Large intestine (tissue), 3 donors: ENCODE measurements at regions not wholly inside any gene's neighbourhood (a gene's known extent, or its start where the extent isn't known, plus 50 kb on each side); places are given as distances from the start of the nearest gene placed in this dataset.

Experiments
- DNase-seq, 2 donors: peaks; one replicate each; pipeline versions ENCODE4 v3.0.0 to v3.0.0-alpha.2; 2013
- H3K27ac ChIP-seq: one replicate; pipeline ENCODE4 v1.5.1; 2013; ENCODE audit warnings: low read length
- H3K27me3 ChIP-seq: 2 replicates; pipeline ENCODE4 v1.6.1; 2013; ENCODE audit warnings: low read length; ENCODE audit not compliant: control insufficient read depth, insufficient read depth
- H3K36me3 ChIP-seq: 2 replicates; pipeline ENCODE4 v1.6.1; 2013; ENCODE audit warnings: low read length; ENCODE audit not compliant: control insufficient read depth, insufficient read depth
- H3K4me1 ChIP-seq: one replicate; pipeline ENCODE4 v1.6.1; 2013; ENCODE audit warnings: low read length; ENCODE audit not compliant: control insufficient read depth, insufficient read depth
- H3K4me3 ChIP-seq: one replicate; pipeline ENCODE4 v1.5.1; 2013; ENCODE audit warnings: low read length
- H3K9me3 ChIP-seq: one replicate; pipeline ENCODE4 v1.6.1; 2013; ENCODE audit warnings: mild to moderate bottlenecking, low read depth, low read length, moderate library complexity; ENCODE audit not compliant: control insufficient read depth
- WGBS: methylation state at CpG from one replicate; pipeline ENCODE4 v1.1.5; 2013; ENCODE audit warnings: low lambda C conversion rate; ENCODE audit not compliant: insufficient coverage; 5-methylcytosine and 5-hydroxymethylcytosine counted together

DNA sequence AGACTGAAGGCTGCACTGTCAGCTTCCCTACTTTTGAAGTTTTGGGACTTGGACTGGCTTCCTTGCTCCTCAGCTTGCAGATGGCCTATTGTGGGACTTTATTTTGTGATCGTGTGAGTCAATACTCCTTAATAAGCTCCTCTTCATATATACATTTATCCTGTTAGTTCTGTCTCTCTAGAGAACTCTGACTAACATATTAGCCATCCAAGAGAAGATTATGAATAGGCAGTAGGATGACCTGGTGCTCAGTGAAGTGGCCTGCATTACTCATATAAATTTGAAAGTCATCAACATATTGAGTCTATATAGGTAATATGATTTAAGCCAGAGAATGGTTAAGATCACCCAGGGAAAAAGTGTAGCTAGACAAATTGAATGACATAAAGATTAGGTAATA is 136.3 kb upstream of the UFM1 start:
- peaks cover 3% of the 10 kb centered on the region for H3K9me3 ChIP-seq
- no peaks in the 10 kb centered on the region for H3K4me1 ChIP-seq
- no peak for DNase-seq
- no peak overlapping the region for H3K27ac ChIP-seq
- H3K27me3 ChIP-seq: no peaks in the 10 kb centered on the region
- no CpG with 5 or more reads among the region's 1 CpG for WGBS
- H3K36me3 ChIP-seq: no peaks in the 10 kb centered on the region
- H3K4me3 ChIP-seq: no peak overlapping the region

DNA sequence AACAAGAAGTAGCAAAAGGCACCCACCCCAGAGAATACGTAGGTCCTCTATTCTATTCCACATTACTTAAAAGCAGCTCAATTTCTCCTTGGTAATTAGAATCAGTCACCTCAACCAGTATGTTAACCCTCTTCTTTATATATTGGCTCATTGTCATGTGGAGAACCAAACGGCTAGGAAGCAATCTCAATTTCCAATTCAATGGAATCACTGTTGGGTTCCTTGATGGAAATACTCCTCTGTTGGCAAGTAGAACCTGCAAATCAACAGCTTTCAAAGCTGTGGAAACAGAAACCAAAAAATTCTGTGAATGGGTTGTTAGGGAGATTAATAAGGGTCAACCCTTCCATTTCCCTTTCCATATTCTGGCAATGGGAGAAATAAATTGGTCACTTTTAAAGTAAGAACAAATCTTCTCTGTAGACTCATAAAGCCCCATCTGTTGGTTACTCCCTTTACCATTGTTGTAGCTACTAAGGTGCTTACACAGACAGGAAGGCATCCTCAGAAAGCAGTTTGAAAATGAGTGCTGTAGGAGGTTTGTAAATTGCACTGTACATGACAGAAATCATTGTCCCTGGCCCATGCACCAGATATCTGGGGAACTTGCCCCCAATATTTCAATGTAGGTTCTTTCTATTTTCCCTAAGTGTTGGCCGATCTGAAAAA is 138.6 kb upstream of the UFM1 start:
- H3K27me3 ChIP-seq: no peaks in the 10 kb centered on the region
- no peaks in the 10 kb centered on the region for H3K36me3 ChIP-seq
- no peaks in the 10 kb centered on the region for H3K4me1 ChIP-seq
- H3K4me3 ChIP-seq: no peak overlapping the region
- peaks cover 3% of the 10 kb centered on the region for H3K9me3 ChIP-seq
- no peak overlapping the region for H3K27ac ChIP-seq
- no peak for DNase-seq
- WGBS: no CpG with 5 or more reads among the region's 3 CpGs

DNA sequence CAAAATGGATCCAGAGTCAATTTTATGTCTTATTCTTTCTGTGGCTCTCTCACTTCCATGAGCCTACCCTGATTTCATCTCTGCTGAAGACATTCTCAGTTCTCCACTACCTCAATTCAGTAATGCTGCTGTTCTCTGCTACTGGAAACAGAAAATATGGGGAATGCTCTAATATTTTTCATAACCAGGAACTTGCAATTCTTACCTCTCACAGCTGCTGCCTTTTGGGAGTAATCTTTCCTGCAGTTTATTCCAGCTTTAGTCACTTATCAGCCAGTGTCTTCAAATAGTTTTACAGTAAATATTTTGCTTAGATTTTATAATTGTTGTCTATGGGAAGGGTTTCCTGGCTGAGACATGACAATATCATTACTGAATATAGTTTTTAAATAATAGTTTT is 145.1 kb upstream of the UFM1 start:
- H3K4me3 ChIP-seq: no peak overlapping the region

DNA sequence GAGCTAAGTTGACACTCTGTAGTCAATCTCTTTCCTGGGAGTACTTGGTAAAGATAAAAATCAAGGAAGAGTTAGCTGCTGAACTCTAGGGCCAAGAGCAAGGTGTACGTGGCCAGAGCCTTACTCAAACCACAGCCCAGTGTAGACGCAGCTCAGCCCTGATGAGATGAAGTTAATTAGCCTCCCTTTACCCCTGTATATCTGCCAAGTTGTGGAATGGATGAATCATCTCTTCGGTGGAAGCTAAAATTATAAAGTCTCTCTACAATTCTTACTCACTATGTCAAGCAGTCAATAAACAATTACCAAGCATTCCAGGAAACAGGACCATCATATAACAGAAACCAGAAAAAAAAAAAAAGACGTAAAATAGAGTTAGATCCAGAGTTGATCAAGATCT is 146.9 kb upstream of the UFM1 start:
- Histone ChIP-seq H3K9me3 (no peaks in the 10 kb centered on the region), H3K4me1 (no peaks in the 10 kb centered on the region), H3K36me3 (no peaks in the 10 kb centered on the region), H3K27ac (no peak overlapping the region), H3K27me3 (no peaks in the 10 kb centered on the region), H3K4me3 (no peak overlapping the region)
- DNase-seq: no peak
- WGBS: 80% methylated on average over 1 of the region's 4 CpGs

More for the DNA sequence above, 145.1 kb upstream of the UFM1 start:
- no peak overlapping the region for H3K27ac ChIP-seq
- H3K4me1 ChIP-seq: no peaks in the 10 kb centered on the region
- no peaks in the 10 kb centered on the region for H3K27me3 ChIP-seq
- no peaks in the 10 kb centered on the region for H3K9me3 ChIP-seq
- H3K36me3 ChIP-seq: no peaks in the 10 kb centered on the region
- no peak for DNase-seq

DNA sequence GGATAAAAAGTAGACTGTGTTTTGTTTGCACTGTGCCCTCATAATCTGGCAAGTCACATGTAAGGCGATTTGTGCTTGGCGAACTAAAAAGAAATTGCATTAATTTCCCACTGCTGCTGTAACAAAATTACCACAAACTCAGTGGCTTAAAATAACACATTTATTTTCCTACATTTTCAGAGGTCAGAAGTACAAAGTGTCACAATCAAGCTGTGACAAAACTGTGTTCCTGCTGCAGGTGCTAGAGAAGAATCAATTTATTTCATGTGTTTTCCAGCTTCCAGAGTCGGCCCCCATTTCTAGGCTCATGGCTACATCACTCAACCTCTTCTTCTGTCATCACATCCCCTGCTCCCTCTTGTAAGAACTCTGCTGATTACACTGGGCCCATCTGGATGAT is 158.6 kb upstream of the UFM1 start:
- Histone ChIP-seq H3K27ac (no peak overlapping the region), H3K9me3 (no peaks in the 10 kb centered on the region), H3K4me3 (no peak overlapping the region), H3K36me3 (no peaks in the 10 kb centered on the region), H3K4me1 (no peaks in the 10 kb centered on the region), H3K27me3 (no peaks in the 10 kb centered on the region)
- no CpG with 5 or more reads among the region's 3 CpGs for WGBS
- DNase-seq: no peak

DNA sequence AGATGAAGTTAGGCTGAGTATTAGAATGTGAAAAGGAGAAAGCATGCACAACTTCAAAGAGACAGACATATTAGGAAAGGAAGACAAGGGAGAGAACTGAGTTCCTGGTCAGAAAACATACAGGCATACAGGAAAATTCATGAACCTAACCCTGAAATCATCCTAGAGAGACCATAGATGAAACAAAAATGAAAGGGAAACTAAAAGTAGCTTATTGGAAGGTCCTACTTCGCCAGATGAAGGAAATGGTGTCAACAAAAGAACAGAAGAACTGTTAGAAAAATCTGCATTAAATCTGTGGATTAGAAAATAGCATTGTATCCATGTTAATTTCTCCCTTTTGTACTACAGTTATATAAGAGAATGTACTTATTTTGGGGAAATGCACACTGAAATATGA is 169.0 kb upstream of the UFM1 start:
- Histone ChIP-seq H3K27ac (no peak overlapping the region), H3K9me3 (no peaks in the 10 kb centered on the region), H3K4me1 (no peaks in the 10 kb centered on the region), H3K27me3 (no peaks in the 10 kb centered on the region), H3K36me3 (no peaks in the 10 kb centered on the region), H3K4me3 (no peak overlapping the region)
- no peak for DNase-seq
- WGBS: 71% methylated on average over 1 of the region's 1 CpG

DNA sequence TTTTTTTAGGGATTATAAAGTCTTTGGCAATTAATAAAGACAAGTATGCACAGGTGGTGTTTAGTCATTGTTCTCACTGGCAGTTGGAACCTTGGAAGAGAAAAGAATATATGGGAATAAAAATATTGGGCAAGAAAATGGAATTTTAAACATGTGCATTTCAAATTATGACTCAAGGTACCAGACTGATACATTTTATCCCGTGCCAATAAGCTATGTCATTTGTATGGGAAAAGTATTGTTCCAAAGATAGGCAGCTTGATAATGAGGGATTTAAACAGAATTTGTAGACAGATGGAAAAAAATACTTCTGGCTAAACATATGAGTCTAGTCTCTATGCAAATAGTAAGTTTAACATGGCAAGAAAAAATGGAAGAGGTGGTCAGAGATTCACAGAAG is 169.5 kb upstream of the UFM1 start:
- Histone ChIP-seq H3K27ac (no peak overlapping the region), H3K4me1 (no peaks in the 10 kb centered on the region), H3K36me3 (no peaks in the 10 kb centered on the region), H3K4me3 (no peak overlapping the region), H3K27me3 (no peaks in the 10 kb centered on the region), H3K9me3 (no peaks in the 10 kb centered on the region)
- 100% methylated on average over 1 of the region's 1 CpG for WGBS
- DNase-seq: no peak

DNA sequence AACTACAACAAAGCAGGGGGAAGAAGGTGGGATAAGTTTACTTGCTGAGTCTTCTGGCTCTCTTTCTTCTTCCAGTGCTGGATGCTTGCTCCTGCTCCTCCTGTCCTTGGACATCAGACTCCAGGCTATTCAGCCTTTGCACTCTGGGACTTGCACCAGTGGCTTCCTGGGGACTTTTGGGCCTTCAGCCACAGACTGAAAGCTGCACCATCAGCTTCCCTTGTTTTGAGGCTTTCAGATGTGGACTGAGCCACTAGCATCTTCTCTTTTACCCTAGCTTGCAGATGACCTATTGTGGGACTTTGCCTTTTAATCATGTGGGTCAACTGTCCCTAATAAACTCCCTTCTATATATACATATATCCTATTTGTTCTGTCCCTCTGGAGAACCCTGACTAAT is 173.0 kb upstream of the UFM1 start:
- Histone ChIP-seq H3K27me3 (no peaks in the 10 kb centered on the region), H3K36me3 (no peaks in the 10 kb centered on the region), H3K4me3 (no peak overlapping the region), H3K27ac (no peak overlapping the region), H3K4me1 (no peaks in the 10 kb centered on the region), H3K9me3 (no peaks in the 10 kb centered on the region)
- DNase-seq: no peak

DNA sequence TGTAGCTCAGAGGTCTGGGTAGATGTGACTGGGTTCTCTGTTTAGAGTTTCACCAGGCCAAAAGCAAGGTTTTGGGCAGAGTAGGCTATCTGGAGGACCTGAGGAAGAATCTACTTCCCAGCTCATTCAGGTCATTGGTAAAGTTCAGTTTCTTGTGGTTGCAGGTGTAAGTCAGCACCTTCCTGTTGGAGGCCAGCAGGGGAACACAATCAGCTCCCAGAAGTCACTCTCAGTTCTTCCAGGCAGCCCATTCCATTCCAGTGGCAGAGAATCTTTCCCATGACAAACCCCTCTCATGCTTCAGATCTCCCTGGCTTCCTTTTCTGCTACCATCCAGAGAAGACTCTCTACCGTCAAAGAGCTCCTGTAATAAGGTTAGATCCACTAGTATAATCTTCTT is 176.2 kb upstream of the UFM1 start:
- no peaks in the 10 kb centered on the region for H3K9me3 ChIP-seq
- H3K27ac ChIP-seq: no peak overlapping the region
- no CpG with 5 or more reads among the region's 1 CpG for WGBS
- no peaks in the 10 kb centered on the region for H3K27me3 ChIP-seq
- no peaks in the 10 kb centered on the region for H3K4me1 ChIP-seq
- no peak for DNase-seq
- no peaks in the 10 kb centered on the region for H3K36me3 ChIP-seq
- no peak overlapping the region for H3K4me3 ChIP-seq

DNA sequence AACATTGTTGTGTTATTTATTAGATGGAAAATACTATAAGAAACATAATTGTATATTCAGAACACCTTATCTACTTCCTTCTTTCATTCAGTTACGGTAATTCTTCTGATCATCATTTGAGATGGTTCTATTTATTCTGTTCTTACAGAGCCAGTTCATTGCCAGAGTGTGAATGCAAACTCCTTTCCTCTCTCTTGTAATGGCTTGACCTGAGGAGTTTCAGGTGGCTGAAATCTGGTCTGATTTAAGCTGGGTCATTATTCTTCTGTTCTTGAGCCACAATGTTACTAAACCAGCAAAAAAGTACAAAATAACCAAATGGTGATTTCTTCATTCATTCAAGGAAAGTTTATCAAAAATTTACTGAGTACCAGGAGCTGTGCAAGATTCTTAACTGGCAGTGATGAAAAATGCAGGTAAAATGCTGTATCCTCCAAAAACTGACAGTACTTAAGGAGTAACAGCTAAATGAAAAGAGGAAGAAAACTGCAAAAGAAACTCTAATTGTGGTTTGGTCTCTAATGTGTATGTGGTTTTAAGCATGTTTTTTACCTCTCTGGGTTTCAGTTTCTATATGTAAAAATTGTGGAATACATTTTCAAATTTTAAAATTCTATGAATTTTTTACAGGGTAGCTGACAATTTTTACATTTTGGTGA is 182.4 kb upstream of the UFM1 start:
- H3K27ac ChIP-seq: no peak overlapping the region

DNA sequence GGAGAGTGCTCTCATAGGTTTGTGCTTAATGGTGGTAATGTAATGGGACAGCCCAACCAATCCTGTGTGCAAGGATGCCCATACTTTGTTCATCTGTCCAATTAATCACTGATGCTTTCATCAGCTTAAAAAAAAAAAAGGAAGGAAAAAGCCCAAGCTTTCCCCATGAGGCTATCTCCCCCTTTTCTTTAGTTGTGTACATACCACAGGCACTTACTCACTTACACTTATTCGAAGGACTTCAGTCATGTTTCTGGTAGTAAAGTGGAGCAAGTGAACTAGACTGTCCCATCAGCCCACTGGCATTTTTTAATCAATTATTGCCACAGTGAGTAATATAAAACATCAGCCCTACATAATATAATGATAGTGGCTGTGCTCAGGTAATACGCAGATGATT is 183.5 kb upstream of the UFM1 start:
- no peak overlapping the region for H3K4me3 ChIP-seq
- no peaks in the 10 kb centered on the region for H3K9me3 ChIP-seq
- H3K27me3 ChIP-seq: no peaks in the 10 kb centered on the region
- WGBS: no CpG with 5 or more reads among the region's 2 CpGs
- DNase-seq: no peak
- H3K4me1 ChIP-seq: no peaks in the 10 kb centered on the region
- H3K27ac ChIP-seq: no peak overlapping the region
- no peaks in the 10 kb centered on the region for H3K36me3 ChIP-seq

More for the DNA sequence above, 182.4 kb upstream of the UFM1 start:
- H3K36me3 ChIP-seq: no peaks in the 10 kb centered on the region
- no peaks in the 10 kb centered on the region for H3K27me3 ChIP-seq
- H3K4me3 ChIP-seq: no peak overlapping the region
- no peaks in the 10 kb centered on the region for H3K9me3 ChIP-seq
- WGBS: 80% methylated on average over 1 of the region's 1 CpG
- DNase-seq: no peak
- H3K4me1 ChIP-seq: no peaks in the 10 kb centered on the region
